ENCODE measurements at regions not wholly inside any gene's neighbourhood (a gene's known extent, or its start where the extent isn't known, plus 50 kb on each side); places are given as distances from the start of the nearest gene placed in this dataset.
"Not testable (repeated sequence)": the region's sequence is repeated elsewhere in the genome, so short reads cannot be mapped to it uniquely, and the experiment has no call there.

- no peak for TF ChIP-seq POLR2A (IDR thresholded peaks at IDR 0.05)
- no peak for TF ChIP-seq CTCF (IDR thresholded peaks at IDR 0.05)
- WGBS, 4 donors: 82 to 87% (median 84%) methylated on average over 6 of the region's 6 CpGs
- H3K9me3 ChIP-seq (replicated peaks in 1 of 3): no peaks in the 10 kb centered on the region
- intact Hi-C loops (cut with DNase I): no loop called here
- H3K4me3 ChIP-seq: no peak overlapping the region
- no peak overlapping the region for H3K27ac ChIP-seq
- no peaks in the 10 kb centered on the region for H3K36me3 ChIP-seq (replicated peaks in 1 of 2)
- no peaks in the 10 kb centered on the region for H3K4me1 ChIP-seq (replicated peaks in 1 of 2)
- DNase-seq: no peak
- no peaks in the 10 kb centered on the region for H3K27me3 ChIP-seq
These were observed 324.2 kb downstream of the SEC16B start for GRCh38 chr1:177645491-177646190.

DNA sequence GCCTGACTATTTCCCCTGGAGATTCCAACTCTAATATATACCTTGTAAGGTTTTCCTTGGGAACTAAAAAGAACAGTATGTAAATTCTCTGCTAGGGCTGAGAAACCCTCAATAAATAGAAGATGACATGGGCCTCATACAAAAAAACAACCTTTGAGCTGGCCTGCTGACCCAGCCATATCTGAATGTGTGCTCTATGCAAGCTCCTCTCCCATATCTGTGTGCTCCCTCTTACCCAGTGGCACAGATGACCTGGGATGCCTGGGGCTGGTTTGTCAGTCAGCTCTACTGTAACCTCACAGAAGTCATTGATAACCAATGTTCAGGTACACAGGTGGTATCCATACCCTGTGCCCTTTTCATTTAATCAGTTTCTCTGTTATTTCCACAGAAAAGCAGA lies 329.2 kb downstream of the SEC16B start:
- Histone ChIP-seq H3K4me1 (replicated peaks in 1 of 2) (no peaks in the 10 kb centered on the region), H3K4me3 (no peak overlapping the region), H3K36me3 (replicated peaks in 1 of 2) (no peaks in the 10 kb centered on the region), H3K27me3 (no peaks in the 10 kb centered on the region), H3K27ac (no peak overlapping the region), H3K9me3 (replicated peaks in 1 of 3) (no peaks in the 10 kb centered on the region)
- intact Hi-C loops (cut with DNase I): no loop called here
- TF ChIP-seq CTCF (IDR thresholded peaks at IDR 0.05): no peak
- no peak for TF ChIP-seq POLR2A (IDR thresholded peaks at IDR 0.05)
- no peak for DNase-seq

- WGBS, 4 donors: 76 to 88% (median 79%) methylated on average over 6 to 15 of the region's 15 CpGs
- H3K4me3 ChIP-seq; intact Hi-C loops (cut with DNase I); H3K36me3 ChIP-seq (replicated peaks in 1 of 2); DNase-seq; H3K27ac ChIP-seq; H3K27me3 ChIP-seq; H3K9me3 ChIP-seq (replicated peaks in 1 of 3); H3K4me1 ChIP-seq (replicated peaks in 1 of 2): not testable (repeated sequence)
These were observed 335.7 kb downstream of the SEC16B start for GRCh38 chr1:177634151-177634550.

DNA sequence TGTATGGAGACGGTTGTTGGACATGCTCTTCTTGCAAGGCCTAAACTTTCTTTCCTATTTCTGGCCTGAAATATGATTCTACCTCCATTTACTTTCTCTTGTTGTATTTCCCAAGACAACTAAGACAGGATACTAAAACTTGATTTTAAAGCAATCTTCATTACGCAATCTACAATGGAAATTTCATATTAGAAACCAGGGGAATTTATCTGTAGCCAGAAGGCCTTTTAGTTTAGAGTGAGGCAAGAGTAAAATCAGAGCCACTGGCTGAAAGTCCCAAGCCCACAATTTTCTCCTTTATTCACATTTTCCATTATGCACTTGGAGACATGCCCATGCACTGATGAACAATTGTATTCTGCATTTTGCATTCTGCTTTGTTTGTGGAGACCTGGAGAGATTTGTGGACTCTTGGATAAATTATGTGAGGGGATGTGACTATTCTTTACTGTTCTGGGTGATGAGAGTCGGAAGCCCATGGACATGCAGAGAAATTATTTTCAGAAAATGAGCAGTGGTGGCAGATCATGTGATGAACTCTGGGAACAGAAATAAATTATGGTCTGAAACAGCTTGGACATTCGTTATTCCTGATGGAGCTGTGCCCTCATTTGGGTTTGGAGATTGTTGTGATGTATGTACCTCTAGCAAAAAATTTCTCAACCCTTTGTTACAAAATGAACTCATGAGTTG lies 336.8 kb downstream of the SEC16B start:
- Histone ChIP-seq H3K4me1 (replicated peaks in 1 of 2) (no peaks in the 10 kb centered on the region), H3K36me3 (replicated peaks in 1 of 2) (no peaks in the 10 kb centered on the region), H3K9me3 (replicated peaks in 1 of 3) (no peaks in the 10 kb centered on the region), H3K27ac (no peak overlapping the region), H3K27me3 (no peaks in the 10 kb centered on the region), H3K4me3 (no peak overlapping the region)
- DNase-seq: no peak
- no peak for TF ChIP-seq CTCF (IDR thresholded peaks at IDR 0.05)
- TF ChIP-seq POLR2A (IDR thresholded peaks at IDR 0.05): no peak
- WGBS, 4 donors: 60 to 72% (median 66%) methylated on average over 4 of the region's 4 CpGs
- intact Hi-C loops (cut with DNase I): no loop called here

- Histone ChIP-seq H3K36me3 (replicated peaks in 1 of 2) (no peaks in the 10 kb centered on the region), H3K4me3 (no peak overlapping the region), H3K27me3 (no peaks in the 10 kb centered on the region), H3K27ac (no peak overlapping the region), H3K4me1 (replicated peaks in 1 of 2) (no peaks in the 10 kb centered on the region), H3K9me3 (replicated peaks in 1 of 3) (no peaks in the 10 kb centered on the region)
- intact Hi-C loops (cut with DNase I): no loop called here
- 79 to 92% (median 82%) methylated on average over 2 of the region's 2 CpGs for WGBS, 4 donors
- TF ChIP-seq CTCF (IDR thresholded peaks at IDR 0.05): no peak
- TF ChIP-seq POLR2A (IDR thresholded peaks at IDR 0.05): no peak
- DNase-seq: no peak
These were observed 338.1 kb downstream of the SEC16B start for GRCh38 chr1:177631770-177632169.

Measured in adrenal gland (tissue), 9 donors.